Duodenal mucosa (tissue), 2 donors: ENCODE measurements at regions not wholly inside any gene's neighbourhood (a gene's known extent, or its start where the extent isn't known, plus 50 kb on each side); places are given as distances from the start of the nearest gene placed in this dataset.

Experiments
- H3K27ac ChIP-seq: one replicate; pipeline ENCODE4 v1.7.0; 2013; ENCODE audit warnings: low read depth, low read length
- H3K27me3 ChIP-seq, 2 donors: one replicate each; pipeline ENCODE4 v1.7.0; 2013; ENCODE audit warnings: low read length in 2 of 2, control low read depth in 1 of 2; ENCODE audit not compliant: insufficient read depth in 2 of 2, control insufficient read depth in 1 of 2
- H3K36me3 ChIP-seq, 2 donors: one replicate each; pipeline ENCODE4 v1.7.0; 2013; ENCODE audit warnings: low read length in 2 of 2, control low read depth in 1 of 2; ENCODE audit not compliant: insufficient read depth in 2 of 2, control insufficient read depth in 1 of 2
- H3K4me1 ChIP-seq, 2 donors: one replicate each; pipeline ENCODE4 v1.7.0; 2013; ENCODE audit warnings: low read length in 2 of 2, control low read depth in 1 of 2; ENCODE audit not compliant: insufficient read depth in 2 of 2, control insufficient read depth in 1 of 2
- H3K4me3 ChIP-seq, 2 donors: one replicate each; pipeline ENCODE4 v1.7.0; 2013; ENCODE audit warnings: low read length in 2 of 2, low read depth in 1 of 2
- H3K9ac ChIP-seq, 2 donors: one replicate each; pipeline ENCODE4 v1.7.0; 2013; ENCODE audit warnings: low read length in 2 of 2, low read depth in 1 of 2
- H3K9me3 ChIP-seq, 2 donors: one replicate each; pipeline ENCODE4 v1.7.0; 2013; ENCODE audit warnings: low read length in 2 of 2, control low read depth in 1 of 2; ENCODE audit not compliant: control insufficient read depth in 1 of 2

- Histone ChIP-seq H3K4me1 (no peaks in the 10 kb centered on the region), H3K27me3 (no peaks in the 10 kb centered on the region), H3K27ac (no peak overlapping the region), H3K9ac (no peak overlapping the region), H3K9me3 (no peaks in the 10 kb centered on the region), H3K4me3 (no peak overlapping the region), H3K36me3 (no peaks in the 10 kb centered on the region)
These were observed 121.2 kb upstream of the SPRED2 start for GRCh38 chr2:65553504-65554074.

GRCh38 chr2:65551528-65551927 lies 119.1 kb upstream of the SPRED2 start:
- no peaks in the 10 kb centered on the region for H3K27me3 ChIP-seq
- H3K36me3 ChIP-seq = no peaks in the 10 kb centered on the region
- no peaks in the 10 kb centered on the region for H3K9me3 ChIP-seq
- H3K4me3 ChIP-seq = no peak overlapping the region
- H3K27ac ChIP-seq = no peak overlapping the region
- H3K4me1 ChIP-seq = peaks cover 0 to under 1% of the 10 kb centered on the region in 2 donors
- H3K9ac ChIP-seq = no peak overlapping the region

GRCh38 chr2:65550246-65550645 lies 117.8 kb upstream of the SPRED2 start:
- no peaks in the 10 kb centered on the region for H3K36me3 ChIP-seq
- peaks cover 7 to 13% of the 10 kb centered on the region in 2 donors for H3K4me1 ChIP-seq
- H3K27ac ChIP-seq = no peak overlapping the region
- no peaks in the 10 kb centered on the region for H3K27me3 ChIP-seq
- no peaks in the 10 kb centered on the region for H3K9me3 ChIP-seq
- no peak overlapping the region for H3K4me3 ChIP-seq
- no peak overlapping the region for H3K9ac ChIP-seq

- H3K4me1 ChIP-seq = peaks cover 7 to 13% of the 10 kb centered on the region in 2 donors
- H3K4me3 ChIP-seq = no peak overlapping the region
- no peaks in the 10 kb centered on the region for H3K36me3 ChIP-seq
- no peak overlapping the region for H3K9ac ChIP-seq
- H3K9me3 ChIP-seq = no peaks in the 10 kb centered on the region
- H3K27me3 ChIP-seq = no peaks in the 10 kb centered on the region
- H3K27ac ChIP-seq = no peak overlapping the region
These were observed 117.2 kb upstream of the SPRED2 start for GRCh38 chr2:65549631-65550030.

GRCh38 chr2:65549257-65549627 lies 116.8 kb upstream of the SPRED2 start:
- Histone ChIP-seq H3K4me1 (peaks cover 7 to 13% of the 10 kb centered on the region in 2 donors), H3K36me3 (no peaks in the 10 kb centered on the region), H3K9ac (no peak overlapping the region), H3K27ac (no peak overlapping the region), H3K9me3 (no peaks in the 10 kb centered on the region), H3K4me3 (no peak overlapping the region), H3K27me3 (no peaks in the 10 kb centered on the region)

- H3K9me3 ChIP-seq = no peaks in the 10 kb centered on the region
These were observed 116.3 kb upstream of the SPRED2 start for GRCh38 chr2:65548576-65549256.

GRCh38 chr2:65548064-65548463 lies 115.7 kb upstream of the SPRED2 start:
- peaks cover 7 to 13% of the 10 kb centered on the region in 2 donors for H3K4me1 ChIP-seq
- no peak overlapping the region for H3K27ac ChIP-seq
- H3K9me3 ChIP-seq = no peaks in the 10 kb centered on the region
- H3K4me3 ChIP-seq = no peak overlapping the region
- H3K9ac ChIP-seq = no peak overlapping the region
- no peaks in the 10 kb centered on the region for H3K27me3 ChIP-seq
- no peaks in the 10 kb centered on the region for H3K36me3 ChIP-seq

More at GRCh38 chr2:65548576-65549256, 116.3 kb upstream of the SPRED2 start:
- H3K4me1 ChIP-seq = peaks cover 7 to 13% of the 10 kb centered on the region in 2 donors
- no peak overlapping the region for H3K9ac ChIP-seq
- no peak overlapping the region for H3K4me3 ChIP-seq
- no peaks in the 10 kb centered on the region for H3K36me3 ChIP-seq
- H3K27ac ChIP-seq = no peak overlapping the region
- H3K27me3 ChIP-seq = no peaks in the 10 kb centered on the region

GRCh38 chr2:65545837-65546805 lies 113.7 kb upstream of the SPRED2 start:
- Histone ChIP-seq H3K4me3 (no peak overlapping the region), H3K27ac (no peak overlapping the region), H3K4me1 (peaks cover 7 to 13% of the 10 kb centered on the region in 2 donors), H3K9ac (no peak overlapping the region), H3K36me3 (no peaks in the 10 kb centered on the region), H3K27me3 (no peaks in the 10 kb centered on the region), H3K9me3 (no peaks in the 10 kb centered on the region)

- no peak overlapping the region for H3K4me3 ChIP-seq
- H3K9ac ChIP-seq = no peak overlapping the region
- H3K27ac ChIP-seq = no peak overlapping the region
- H3K4me1 ChIP-seq = peaks cover 7 to 13% of the 10 kb centered on the region in 2 donors
- H3K36me3 ChIP-seq = no peaks in the 10 kb centered on the region
- no peaks in the 10 kb centered on the region for H3K9me3 ChIP-seq
- H3K27me3 ChIP-seq = no peaks in the 10 kb centered on the region
These were observed 109.4 kb upstream of the SPRED2 start for GRCh38 chr2:65541773-65542172.

GRCh38 chr2:65539633-65540032 lies 107.2 kb upstream of the SPRED2 start:
- Histone ChIP-seq H3K27ac (no peak overlapping the region), H3K4me3 (no peak overlapping the region), H3K4me1 (no peaks in the 10 kb centered on the region), H3K9ac (no peak overlapping the region), H3K36me3 (no peaks in the 10 kb centered on the region), H3K9me3 (no peaks in the 10 kb centered on the region), H3K27me3 (peaks cover 0 to 4% of the 10 kb centered on the region in 2 donors)
